Epithelial cell of esophagus (primary cell): ENCODE measurements at regions not wholly inside any gene's neighbourhood (a gene's known extent, or its start where the extent isn't known, plus 50 kb on each side); places are given as distances from the start of the nearest gene placed in this dataset.

Experiments used
- DNase-seq: peaks from one replicate; pipeline ENCODE4 v3.0.0; 2010; ENCODE audit warnings: low read depth
- H3K4me3 ChIP-seq: 2 replicates; pipeline ENCODE4 v1.5.1; 2011; ENCODE audit warnings: mild to moderate bottlenecking, low read length, control low read depth
- CTCF ChIP-seq: IDR thresholded peaks from 2 replicates; pipeline ENCODE4 v1.5.1; 2011; ENCODE audit warnings: low read depth, mild to moderate bottlenecking, low read length, control low read depth, inconsistent platforms; ENCODE audit not compliant: insufficient read depth; ENCODE audit errors: missing control alignments

GRCh38 chr20:2244993-2245392 is 50.8 kb upstream of the TGM3 start:
- TF ChIP-seq CTCF = no peak
- no peak for DNase-seq
- no peak overlapping the region for H3K4me3 ChIP-seq

GRCh38 chr20:2245637-2246036 is 50.2 kb upstream of the TGM3 start:
- DNase-seq = no peak
- H3K4me3 ChIP-seq = no peak overlapping the region
- no peak for TF ChIP-seq CTCF
